HG03520 (cell line): ENCODE measurements at regions not wholly inside any gene's neighbourhood (a gene's known extent, or its start where the extent isn't known, plus 50 kb on each side); places are given as distances from the start of the nearest gene placed in this dataset.
"Not testable (repeated sequence)": the region's sequence is repeated elsewhere in the genome, so short reads cannot be mapped to it uniquely, and the experiment has no call there.

Source experiments
- ATAC-seq: cut with Tn5 transposase; IDR thresholded peaks from one replicate; pipeline ENCODE4 v1.9.1; 2021; ENCODE audit warnings: mild to moderate bottlenecking, moderate library complexity; ENCODE audit not compliant: unreplicated experiment

DNA sequence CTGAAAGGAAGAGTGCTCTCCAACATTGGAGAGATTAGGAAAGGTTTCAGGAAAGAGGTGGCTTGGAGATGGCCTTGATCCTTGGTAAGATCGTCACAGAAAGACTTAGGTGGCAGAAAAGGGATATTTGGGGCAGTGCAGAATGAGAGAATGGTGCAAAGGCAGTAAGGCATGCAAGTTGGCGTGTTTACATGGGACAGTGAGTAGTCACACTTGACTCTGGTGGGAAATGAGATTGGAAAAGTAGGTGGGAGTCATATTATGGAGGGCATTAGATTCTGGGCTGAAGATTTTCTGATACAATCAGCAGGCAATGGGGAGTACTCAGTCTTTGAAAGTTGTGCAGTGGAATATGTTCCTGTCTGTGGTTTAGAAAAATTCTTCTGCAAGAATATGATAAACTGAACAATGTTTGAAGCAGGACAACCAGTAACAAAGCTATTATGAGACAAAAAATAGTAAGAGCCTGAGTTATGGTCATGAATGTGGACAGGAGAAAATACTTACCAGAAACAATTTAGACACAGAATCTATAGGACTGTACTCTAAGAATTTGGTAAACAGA is 76.2 kb upstream of the ANKRD55 start:
- ATAC-seq: no peak

DNA sequence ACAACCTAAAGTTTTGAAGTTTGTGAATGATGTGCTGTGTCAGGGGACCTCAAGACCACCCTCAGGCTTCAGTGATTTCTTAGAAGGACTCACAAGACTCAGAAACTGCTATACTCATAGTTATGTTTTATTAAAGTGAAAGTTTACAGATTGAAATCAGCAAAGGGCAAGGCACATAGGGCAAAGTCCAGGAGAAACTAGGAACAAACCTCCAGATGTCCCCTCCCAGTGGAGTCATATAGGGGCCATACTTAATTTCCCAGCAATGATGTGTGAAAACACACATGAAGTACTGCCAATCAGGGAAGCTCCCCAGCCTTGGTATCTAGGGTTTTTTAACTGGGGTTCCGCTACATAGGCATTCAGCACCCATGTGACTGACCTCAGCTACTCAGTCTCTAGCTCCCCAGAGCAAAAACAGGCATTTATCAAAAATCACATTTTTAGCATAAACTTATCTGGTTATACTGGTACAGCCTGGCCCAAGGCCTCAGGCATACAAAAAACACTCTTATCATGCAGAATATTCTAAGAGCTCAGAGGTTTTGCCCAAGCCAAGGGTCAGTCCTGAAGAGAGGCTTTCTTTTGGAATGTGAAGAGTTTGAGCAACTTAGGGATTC is 74.7 kb upstream of the ANKRD55 start:
- ATAC-seq: no peak

DNA sequence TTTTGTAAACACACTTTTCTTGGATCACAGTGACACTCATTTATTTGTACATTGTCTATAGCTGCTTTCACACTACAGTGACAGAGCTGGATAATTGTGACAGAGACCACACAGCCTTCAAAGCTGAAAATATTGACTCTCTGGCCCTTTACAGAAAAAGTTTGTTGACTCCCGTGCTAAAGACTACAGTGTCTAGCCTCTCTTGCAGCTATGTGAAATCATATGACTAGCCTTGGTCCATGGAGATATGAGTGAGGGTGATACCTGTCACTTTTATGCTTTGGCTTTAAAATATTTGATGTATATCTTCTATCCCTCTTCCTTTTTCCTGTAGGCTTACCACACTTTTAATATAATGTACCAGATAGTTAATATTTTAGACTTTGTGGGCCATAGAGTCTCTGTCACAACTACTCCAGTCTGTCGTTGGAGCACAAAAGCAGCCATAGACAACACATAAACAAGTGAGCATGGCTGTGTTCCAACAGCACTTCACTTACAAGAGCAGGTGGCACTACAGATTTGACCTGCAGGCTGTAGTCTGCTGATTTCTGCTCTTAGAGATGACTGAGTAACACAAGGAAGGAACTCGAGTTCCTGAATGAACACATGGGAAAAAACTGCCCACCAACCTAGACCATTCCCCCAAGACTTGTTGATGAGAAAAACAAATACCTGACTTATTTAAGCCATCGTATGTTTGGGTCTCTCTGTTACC is 73.5 kb upstream of the ANKRD55 start:
- no peak for ATAC-seq

DNA sequence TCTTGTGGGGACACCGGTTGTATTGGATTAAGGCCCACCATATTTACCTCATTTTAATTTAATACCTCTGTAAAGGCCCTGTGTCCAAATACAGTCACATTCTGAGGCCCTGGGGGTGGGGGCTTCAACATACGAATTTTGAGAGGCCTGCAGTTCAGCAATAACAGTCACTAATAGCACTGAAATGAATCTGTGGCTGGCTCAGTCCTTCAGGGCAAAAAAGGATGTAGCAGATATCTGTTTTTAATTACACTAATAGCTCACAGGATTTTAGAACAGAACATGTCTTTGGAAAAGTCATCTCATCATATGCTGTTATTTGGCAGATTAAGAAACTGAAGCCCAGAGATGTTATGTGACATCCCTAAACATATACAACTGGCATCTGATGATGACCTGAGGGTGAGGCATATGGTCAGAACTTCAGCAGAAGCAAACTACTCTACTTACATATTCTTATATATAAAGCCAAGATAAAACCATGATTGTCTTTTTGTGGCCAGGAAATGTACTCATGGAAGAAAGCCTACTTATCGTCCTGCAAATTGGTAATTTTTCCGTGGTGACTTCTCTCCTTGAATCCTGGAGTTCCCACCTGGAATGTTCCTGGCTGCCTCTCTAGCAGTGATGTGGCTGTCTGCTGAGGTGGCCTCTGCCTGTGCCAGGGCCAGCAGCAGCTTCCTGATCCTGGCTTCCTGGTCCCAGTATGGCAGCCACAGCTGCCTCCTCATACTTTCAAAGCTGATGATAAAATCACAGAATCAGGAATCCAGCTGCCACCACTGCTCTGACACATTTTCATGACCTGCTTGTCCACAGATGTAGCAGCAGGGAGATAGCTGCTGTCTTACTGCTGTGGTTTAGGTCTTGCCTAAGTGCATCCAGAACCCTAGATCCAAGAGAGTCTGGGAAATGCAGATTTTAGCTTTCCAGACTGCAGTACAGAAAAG is 72.1 kb upstream of the ANKRD55 start:
- no peak for ATAC-seq

DNA sequence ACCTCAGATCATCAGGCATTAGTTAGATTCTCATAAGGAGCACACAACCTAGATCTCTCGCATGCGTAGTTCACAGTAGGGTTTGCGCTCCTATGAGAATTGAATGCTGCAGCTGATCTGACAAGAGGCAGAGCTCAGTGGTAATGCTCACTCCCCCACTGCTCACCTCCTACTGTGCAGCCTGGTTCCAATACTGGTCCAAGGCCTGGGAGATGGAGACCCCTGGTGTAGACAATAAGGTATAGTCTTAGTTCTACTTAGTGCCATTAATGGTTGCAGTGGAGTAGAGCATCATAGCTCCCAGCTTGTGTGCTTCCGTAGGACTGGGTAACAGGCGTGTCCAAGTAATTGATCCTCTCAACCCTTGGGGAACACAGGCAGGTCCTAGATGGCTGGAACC is 70.4 kb upstream of the ANKRD55 start:
- ATAC-seq: no peak

DNA sequence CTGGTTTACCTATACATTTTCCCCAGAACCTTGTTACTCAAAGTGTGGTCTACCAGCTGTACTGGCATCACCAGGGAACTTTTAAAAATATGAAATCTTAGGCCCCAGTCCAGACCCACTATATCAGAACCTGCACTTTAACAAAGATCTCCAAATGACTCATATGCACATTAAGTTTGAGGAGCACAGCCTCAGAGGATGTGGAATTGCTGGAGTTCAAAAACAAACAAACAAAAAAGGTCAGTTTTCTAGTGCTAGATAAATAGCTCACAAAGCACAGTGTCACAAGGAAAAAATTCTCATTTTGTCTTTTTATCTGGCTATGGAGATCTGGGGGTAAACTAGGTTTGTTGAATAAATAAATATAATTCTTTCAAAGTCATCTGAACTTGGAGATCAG is 68.9 kb upstream of the ANKRD55 start:
- no peak for ATAC-seq

DNA sequence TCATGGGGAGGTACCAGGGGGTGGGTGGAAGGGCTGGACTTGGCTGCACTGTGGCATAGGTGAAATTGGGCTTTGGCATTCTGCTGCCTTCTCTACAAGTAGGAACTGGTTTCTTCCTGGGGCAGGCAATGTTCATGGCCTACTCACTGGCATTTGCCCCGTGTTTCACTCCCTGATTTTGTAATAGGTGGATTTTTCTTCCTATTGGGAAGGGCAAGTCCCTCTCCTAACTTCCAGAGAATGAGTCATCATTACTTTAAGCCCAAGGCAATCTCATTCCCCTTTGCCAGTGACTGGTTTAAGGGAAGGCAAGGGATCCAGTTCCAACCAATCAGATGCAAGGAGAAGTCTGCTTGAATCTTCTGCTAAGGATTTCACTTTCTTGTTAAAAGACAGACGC is 67.9 kb upstream of the ANKRD55 start:
- no peak for ATAC-seq

DNA sequence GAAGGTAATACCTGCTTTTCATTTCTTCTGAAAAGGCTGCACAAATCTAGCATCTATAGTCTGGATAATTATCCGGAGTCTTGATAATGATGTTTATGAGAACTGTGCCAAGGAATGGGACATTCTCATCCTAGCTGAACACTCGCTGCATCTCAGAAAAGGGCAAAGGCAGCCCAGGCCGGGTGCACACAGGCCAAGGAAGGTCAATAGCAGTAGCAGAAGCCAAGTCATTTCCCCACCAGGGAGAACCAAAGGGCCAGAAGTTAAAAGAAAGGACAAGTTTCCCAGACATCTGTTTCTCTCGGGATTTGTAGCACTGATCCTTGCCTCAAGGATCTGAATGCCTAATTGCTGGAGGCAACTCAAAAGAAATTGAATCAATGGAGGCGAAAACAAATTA is 66.1 kb upstream of the ANKRD55 start:
- no peak for ATAC-seq

DNA sequence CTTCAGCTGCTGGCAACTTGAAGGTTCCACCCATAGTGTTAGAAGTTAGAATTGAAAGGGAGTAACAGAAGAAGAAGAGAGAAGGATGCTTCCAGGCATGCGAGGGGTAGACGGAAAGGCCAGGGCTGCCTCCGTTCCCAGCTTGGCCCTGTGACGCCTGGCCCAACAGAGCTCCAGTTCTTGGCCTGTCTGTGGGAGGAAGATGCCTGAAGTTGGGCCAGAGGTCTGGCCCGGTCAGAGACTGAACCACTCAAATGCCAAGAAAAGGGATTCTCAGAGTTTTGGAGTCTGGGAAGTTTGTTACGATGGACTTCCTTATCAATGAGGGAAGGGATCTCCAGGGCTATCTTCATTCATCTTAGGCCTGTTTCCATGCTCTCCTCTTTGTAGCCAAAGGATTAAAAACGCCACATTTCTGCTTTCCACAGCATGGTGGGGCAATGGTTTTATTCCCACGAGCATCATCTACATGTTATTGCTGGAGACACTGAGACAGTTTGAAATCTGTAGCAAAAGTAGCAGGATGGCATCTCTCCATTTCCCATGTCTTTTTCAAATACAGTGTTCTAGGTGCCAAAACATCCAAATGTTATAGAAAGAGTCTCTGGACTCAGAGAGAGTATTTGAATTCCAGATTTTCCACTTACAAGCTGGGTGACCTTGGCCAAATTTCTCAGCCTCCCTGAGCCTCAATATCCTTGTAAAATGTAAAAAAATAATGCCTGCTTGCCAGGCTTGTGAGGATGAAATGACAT is 65.4 kb upstream of the ANKRD55 start:
- ATAC-seq: no peak

DNA sequence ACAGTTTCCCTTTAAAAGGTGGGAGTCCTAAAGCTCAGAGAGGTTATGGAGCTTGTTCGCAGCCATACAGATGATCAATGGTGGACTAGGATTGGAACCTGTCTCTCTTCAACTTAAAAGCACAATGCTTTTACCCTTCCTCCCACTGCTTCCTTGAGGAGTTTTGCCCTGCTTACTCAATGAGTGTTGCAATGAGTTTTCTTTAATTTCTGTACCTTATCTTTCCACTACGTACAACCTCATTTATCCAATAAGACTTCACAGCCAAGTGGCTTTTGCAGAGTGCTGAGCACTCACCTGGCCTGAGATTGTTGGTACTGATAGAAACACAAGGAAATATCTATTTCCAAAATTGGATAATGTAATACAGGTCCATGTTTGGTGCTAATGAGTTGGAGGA is 64.7 kb upstream of the ANKRD55 start:
- no peak for ATAC-seq

DNA sequence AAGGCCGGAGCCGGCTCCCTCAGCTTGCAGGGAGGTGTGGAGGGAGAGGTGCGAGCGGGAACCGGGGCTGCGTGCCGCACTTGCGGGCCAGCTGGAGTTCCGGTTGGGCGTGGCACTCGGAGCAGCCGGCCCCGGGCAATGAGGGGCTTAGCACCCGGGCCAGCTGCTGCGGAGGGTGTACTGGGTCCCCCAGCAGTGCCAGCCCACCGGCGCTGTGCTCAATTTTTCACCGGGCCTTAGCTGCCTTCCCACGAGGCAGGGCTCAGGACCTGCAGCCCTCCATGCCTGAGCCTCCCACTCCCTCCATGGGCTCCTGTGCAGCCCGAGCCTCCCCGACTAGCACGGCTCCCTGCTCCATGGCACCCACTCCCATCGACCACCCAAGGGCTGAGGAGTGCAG is 62.2 kb upstream of the ANKRD55 start:
- ATAC-seq: not testable (repeated sequence)

DNA sequence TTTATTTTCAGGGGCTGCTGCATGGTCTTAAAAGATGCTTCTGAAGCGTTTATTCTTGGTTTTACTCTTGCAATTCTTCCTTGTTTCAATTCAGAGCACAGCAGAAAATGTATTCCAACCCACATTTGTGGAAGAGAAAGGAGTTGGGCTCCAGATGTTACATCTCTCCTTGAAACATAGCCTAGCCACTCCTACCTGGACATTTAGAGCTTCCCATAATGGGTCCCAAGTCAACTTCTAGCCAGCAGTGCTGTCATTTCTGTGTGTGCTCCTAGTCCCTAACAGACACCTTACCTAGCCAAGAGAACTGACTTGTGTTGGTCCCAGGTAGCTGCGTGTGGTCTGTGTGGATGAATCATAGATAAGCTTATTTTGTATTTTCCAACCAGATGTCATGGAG is 61.2 kb upstream of the ANKRD55 start:
- no peak for ATAC-seq

DNA sequence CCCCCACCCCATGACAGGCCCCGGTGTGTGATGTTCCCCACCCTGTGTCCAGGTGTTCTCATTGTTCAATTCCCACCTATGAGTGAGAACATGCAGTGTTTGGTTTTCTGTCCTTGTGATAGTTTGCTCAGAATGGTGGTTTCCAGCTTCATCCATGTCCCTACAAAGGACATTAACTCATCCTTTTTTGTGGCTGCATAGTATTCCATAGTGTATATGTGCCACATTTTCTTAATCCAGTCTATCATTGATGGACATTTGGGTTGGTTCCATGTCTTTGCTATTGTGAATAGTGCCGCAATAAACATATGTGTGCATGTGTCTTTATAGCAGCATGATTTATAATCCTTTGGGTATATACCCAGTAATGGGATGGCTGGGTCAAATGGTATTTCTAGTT is 59.7 kb upstream of the ANKRD55 start:
- ATAC-seq: not testable (repeated sequence)

DNA sequence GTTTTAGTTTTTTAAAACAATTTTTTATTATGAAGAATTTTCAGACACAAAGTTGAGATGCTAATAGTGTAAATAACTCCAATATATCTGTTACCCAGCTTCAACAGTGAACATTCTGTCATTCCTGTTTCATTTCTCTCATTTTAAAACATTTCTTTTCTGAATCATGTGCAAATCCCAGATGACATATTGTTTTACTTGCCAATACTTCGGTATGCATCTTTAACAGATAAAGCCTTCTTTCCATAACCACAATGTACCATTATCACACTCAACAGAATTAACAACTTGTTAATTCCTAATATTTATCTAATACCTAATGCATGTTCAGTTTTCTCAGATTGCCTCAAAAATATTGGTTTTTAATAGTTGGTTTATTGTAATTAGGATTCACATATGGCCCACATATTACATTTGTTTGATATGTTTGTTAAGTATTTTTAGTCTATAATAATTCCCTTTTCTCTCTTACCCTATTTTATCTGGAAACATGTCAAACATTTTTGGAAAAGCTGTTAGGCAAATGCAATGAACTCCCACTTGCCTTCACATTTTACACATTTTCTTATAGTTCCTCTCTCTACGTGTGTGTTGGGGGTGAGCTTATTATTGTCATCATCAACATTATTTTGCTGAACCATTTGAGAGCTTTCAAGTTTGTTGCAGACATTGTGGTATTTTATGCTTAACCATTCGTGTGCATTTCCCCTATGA is 58.7 kb upstream of the ANKRD55 start:
- ATAC-seq: no peak

DNA sequence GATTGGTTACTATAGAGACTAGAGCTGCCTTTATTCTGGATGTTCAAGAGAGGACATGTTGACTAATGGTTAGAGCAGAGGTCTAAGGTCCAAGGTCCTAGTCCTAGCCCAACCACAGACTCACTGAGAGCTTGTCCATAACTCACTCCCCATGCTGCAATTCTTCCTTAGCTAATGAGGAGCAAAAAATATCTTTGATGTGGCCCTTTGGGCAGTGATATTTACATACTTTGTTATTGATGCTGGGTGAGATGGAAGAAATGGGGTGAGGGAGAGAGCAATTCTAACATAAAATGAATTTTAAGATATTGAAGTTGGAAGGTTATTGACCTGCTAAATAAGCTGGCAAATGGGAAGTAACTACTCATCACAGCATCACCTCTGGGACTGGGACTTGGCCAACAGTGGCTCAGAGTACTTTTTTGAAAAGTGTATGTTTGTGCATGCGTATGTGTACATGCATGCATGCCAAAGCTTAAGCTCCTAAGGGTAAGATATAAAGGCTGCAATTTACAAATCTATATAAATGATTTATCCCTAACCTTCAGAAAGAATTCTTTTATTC is 58.0 kb upstream of the ANKRD55 start:
- no peak for ATAC-seq

DNA sequence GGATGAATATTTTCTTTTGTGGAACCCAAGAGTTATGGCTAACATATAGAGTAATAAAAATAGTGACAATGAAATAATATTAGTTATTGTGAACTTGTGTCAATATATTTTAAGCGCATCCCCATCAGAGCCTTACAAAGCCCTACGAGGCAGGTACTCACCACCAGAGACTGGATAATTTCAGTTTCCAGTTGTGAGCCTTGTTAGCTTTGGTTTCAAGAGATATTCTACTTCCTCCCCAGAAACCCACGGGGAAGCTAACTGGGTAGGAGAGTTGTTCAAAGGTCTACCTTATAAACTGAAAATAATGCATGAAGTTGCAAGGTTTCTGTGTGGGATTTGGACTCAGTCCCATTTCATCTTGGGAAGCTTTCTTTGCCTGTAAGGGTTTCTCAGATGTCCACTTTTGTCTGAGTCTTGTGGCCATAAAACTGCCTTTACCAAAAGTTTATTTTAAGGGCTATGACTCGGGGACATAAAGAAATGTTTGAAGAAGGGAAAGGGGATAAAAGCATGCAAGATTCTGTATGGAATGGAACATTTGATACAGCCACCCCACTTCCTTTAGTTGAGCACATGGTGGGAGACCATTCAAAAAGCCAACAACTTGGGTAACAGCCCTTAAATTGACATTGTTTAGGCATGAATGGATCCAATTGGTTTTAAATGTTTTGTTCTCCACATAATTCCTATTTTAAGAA is 57.4 kb upstream of the ANKRD55 start:
- no peak for ATAC-seq

DNA sequence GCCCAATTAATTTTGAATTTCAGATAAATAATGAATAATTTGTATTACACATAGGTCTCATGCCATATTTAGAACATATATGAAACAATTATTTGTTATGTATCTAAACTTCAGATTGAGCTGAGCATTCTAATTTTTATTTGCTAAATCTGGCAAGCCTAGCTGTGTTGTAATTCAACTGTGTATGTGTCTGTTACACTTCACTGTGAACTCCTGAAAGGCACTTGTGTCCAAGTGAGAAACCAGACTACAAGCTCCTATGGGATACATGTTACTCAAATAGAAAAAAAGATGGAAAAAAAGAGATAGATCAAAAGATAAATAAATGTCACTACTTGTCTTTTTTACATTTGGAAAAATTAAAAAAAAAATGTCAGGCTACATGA is 56.5 kb upstream of the ANKRD55 start:
- ATAC-seq: no peak

DNA sequence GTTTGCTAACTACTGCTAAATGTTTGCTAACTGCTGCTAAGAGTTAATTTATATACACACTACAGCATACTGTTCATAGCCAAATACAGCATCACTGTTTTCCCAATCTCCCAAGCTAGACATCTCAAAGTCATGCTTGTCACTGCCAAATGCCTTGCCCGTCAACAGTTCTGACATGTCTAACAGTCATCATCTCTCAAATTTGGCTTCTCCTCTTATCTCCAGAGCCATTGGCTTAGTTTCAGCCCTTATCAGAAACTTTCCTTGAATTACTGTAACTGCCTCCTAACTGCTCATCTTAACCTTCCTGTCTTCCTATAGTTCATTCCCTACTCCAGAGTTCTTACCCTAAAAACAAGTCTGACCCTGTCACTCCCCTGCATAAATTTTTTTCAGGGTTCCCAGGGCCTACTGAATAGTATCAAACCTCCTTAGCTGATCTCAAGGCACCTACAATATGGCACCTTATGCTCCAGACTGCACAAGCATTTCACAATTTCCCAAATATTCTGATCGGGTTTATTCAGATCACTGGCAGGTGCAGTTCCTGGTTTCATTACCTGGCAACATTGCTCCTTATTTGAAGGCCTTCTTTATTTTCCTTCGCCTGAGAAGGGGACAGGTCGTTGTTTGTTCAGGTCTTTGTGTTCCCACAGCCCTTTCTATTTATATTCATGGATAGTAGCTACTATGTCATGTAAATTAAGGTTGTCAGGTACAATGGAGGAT is 55.9 kb upstream of the ANKRD55 start:
- no peak for ATAC-seq
